ENCODE measurements at regions not wholly inside any gene's neighbourhood (a gene's known extent, or its start where the extent isn't known, plus 50 kb on each side); places are given as distances from the start of the nearest gene placed in this dataset.

DNA sequence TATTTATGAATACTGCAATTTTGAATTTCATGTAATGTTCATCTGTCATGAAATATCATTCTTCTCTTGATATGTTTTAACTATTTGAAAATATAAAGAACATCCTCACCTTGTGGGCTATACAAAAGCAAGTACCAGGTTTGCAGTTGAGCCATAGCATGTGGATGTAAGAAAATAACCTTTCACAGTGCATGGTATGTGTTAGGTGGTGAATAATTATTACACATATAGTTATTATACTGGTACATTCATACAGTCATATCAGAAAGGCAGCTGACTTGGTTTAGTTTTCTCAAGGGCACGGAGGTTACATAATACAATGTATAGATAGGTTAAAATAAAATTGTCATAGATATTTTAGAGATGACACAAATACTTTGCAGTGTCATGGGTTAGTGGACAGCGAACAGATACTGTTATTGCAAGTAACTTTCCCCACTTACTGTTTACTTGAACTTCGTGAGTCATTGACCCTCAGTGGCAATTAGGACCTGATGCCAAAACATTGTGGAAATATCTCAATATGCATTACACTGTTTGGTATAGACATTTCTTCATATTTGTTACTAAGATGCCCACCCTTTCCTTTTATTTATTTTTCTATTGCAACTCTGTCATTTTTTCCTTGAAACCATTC is 445.4 kb upstream of the GOT2 start:
- no peak overlapping the region for H3K4me3 Mint-ChIP-seq

DNA sequence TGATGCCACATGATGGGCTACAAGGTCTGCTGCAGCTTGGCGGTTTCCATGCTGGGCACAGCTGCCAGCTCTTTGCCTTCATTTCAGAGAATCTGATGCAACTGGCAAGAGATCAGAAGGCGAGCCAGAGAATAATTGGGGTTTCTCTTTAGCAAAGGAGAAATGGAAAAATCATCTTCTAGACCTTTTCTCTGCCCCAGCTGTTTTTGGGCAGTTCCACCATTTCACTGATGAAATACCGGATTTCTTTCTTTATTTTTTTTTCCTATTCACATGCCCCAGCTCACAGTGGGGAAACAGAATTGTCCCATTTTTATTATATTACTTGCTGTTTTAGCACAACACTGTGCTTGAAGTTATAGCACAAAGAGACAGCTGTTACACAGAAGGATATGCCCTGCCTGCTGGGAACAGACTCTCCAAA is 439.3 kb upstream of the GOT2 start:
- Mint-ChIP-seq H3K27ac (no peak overlapping the region), H3K4me1 (no peaks in the 10 kb centered on the region)
- CTCF ChIA-PET: no interaction called here

More for the DNA sequence above, 445.4 kb upstream of the GOT2 start:
- Mint-ChIP-seq H3K36me3 (ENCODE audit: low read depth) (no peaks in the 10 kb centered on the region), H3K27me3 (no peaks in the 10 kb centered on the region), H3K4me1 (no peaks in the 10 kb centered on the region), H3K27ac (no peak overlapping the region), H3K9me3 (peaks cover 7% of the 10 kb centered on the region)
- no peak for DNase-seq
- ChIA-PET CTCF (no interaction called here), POLR2A (no interaction called here)

DNA sequence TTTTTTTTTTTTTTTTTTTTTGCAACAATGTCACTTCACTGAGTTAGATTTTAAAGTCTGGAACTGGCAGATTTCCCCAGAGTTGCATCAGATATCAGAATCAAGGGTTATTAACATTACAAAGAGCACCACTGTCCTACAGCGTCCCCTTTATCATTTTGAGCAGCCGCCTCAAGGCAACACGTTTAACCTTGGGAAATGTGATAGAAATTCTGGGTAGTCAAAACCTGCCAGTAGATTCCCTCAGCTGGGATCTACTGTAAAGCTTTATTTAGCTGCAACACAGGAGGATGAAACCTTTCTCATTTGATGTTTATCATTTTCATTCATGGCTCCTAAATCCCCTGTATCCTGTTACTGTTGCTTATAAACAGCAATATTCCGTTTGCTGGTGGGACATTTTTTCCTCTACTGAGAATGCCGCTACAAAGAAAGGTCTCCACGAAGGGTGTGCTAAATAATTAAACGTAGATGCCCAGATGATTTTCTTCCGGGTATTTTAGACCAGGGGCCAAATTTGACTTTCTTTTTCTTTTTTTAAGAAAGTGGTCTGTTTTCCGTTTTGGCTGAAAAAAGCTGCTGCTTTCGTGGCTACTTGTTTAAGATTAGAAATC is 436.1 kb upstream of the GOT2 start:
- no peaks in the 10 kb centered on the region for H3K4me1 Mint-ChIP-seq
- no peaks in the 10 kb centered on the region for H3K9me3 Mint-ChIP-seq
- no peaks in the 10 kb centered on the region for H3K36me3 Mint-ChIP-seq (ENCODE audit: low read depth)
- POLR2A ChIA-PET: no interaction called here
- no peaks in the 10 kb centered on the region for H3K27me3 Mint-ChIP-seq
- H3K27ac Mint-ChIP-seq: no peak overlapping the region
- CTCF ChIA-PET: no interaction called here
- no peak for DNase-seq
- H3K4me3 Mint-ChIP-seq: no peak overlapping the region

More for the DNA sequence above, 439.3 kb upstream of the GOT2 start:
- POLR2A ChIA-PET: no interaction called here
- peaks cover 2% of the 10 kb centered on the region for H3K9me3 Mint-ChIP-seq
- H3K4me3 Mint-ChIP-seq: no peak overlapping the region
- no peak for DNase-seq
- no peaks in the 10 kb centered on the region for H3K27me3 Mint-ChIP-seq
- no peaks in the 10 kb centered on the region for H3K36me3 Mint-ChIP-seq (ENCODE audit: low read depth)

DNA sequence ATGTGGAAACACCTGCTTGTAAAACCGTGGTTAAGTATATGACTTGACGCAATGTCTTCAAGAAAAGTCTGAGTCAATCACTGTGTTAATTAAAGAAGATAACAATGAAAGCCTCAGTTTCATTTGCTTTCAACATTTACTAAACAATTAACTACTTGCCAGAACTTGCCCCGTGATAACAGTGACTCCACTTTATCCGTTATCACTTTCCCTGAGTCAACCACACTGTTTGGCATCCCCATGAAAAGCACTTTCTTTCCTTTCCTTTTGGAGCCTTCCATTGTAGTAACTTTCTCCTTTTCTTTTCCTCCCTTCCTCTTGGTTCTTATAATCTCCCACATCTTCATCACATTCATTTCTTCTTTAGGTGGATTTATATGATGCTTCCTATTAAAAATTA is 435.1 kb upstream of the GOT2 start:
- H3K27me3 Mint-ChIP-seq: no peaks in the 10 kb centered on the region
- H3K4me3 Mint-ChIP-seq: no peak overlapping the region
- POLR2A ChIA-PET: no interaction called here
- H3K9me3 Mint-ChIP-seq: no peaks in the 10 kb centered on the region
- no peak overlapping the region for H3K27ac Mint-ChIP-seq
- H3K4me1 Mint-ChIP-seq: no peaks in the 10 kb centered on the region
- no peaks in the 10 kb centered on the region for H3K36me3 Mint-ChIP-seq (ENCODE audit: low read depth)
- DNase-seq: no peak
- CTCF ChIA-PET: no interaction called here

DNA sequence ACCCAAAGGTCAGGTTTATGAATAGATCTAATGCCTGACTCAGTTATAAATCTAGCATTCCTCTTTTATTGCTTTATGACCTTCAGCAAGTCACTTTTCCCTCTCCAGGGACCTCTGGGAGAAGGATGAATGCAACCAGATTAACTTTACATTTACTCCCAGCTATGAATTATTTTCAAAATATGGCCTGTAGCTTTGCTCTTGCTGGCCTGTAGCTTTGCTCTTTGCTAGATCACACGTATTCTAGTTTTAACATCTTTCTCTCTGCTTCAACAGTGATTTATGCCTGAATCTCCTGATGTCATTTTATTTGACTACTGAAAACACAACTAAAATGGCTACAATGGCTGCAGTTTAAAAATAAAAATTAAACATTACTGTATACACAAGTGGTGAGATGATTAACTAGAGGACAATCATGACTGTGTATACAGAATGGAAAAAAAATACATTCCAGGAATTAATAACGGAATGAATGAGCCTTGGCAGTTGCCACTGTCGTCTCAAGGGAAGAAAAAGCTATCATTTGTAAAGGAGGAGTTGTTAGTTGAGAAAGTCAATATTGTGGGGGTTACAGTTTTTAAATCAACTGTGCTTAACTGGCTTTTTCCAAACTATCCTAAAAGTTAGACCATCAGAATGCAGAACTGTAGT is 434.5 kb upstream of the GOT2 start:
- ChIA-PET POLR2A (no interaction called here), CTCF (no interaction called here)
- H3K9me3 Mint-ChIP-seq: no peaks in the 10 kb centered on the region
- H3K4me3 Mint-ChIP-seq: no peak overlapping the region
- no peak for DNase-seq
- no peaks in the 10 kb centered on the region for H3K27me3 Mint-ChIP-seq
- no peaks in the 10 kb centered on the region for H3K36me3 Mint-ChIP-seq (ENCODE audit: low read depth)
- no peaks in the 10 kb centered on the region for H3K4me1 Mint-ChIP-seq
- no peak overlapping the region for H3K27ac Mint-ChIP-seq

DNA sequence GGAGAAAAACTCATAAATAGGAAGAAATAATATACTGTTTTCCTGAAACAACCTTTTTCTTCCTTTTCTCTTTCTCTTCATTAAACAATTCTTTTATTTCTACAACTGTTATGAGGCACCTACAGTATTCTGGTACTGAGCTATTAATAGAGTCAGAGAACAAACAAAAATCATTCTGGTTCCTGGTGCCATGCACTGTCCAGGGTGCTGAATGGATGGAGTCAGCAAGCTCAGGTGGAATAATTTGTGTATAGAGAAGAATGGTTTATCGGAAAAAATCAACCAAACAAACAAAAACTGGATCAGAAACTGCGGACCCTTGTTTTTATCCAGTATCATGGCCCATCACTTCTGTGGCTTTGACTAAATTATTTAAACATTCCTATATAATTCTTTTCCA is 430.3 kb upstream of the GOT2 start:
- H3K27ac Mint-ChIP-seq: no peak overlapping the region
- no peak overlapping the region for H3K4me3 Mint-ChIP-seq
- DNase-seq: no peak
- no peaks in the 10 kb centered on the region for H3K4me1 Mint-ChIP-seq
- POLR2A ChIA-PET: no interaction called here
- no peaks in the 10 kb centered on the region for H3K36me3 Mint-ChIP-seq (ENCODE audit: low read depth)
- H3K9me3 Mint-ChIP-seq: peaks cover 3% of the 10 kb centered on the region
- no peaks in the 10 kb centered on the region for H3K27me3 Mint-ChIP-seq
- CTCF ChIA-PET: no interaction called here

DNA sequence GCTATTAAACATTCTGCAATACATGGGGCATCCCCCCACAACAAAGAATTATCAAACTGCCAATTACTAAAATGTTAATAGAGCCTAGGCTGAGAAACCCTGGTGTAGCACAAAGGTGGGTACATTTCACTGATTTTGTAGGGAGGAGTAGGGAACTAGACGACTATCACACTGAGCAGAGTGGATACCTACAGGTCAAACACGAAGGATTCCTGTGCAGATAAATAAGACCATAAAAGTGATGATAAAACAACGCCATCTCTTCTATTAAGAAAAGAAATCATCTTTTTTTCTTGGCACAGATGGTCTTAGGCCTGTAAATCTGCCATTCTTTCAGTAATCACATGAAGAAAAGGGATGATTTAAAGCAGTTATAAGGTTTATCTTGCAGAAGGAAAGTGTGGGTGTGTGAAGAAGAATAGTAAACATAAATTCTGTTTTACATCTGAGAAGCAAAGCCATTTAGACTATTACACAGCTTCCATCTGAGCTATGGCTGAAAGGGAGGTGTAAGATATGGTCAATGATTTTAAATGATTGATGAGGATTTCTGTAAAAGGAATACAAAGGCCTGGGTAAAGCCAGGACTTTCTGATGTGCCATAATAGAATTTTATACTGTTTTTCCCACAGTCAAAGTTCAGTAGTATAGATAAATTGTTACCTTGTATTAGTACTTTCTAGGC is 429.4 kb upstream of the GOT2 start:
- DNase-seq: no peak
- POLR2A ChIA-PET: no interaction called here
- no peaks in the 10 kb centered on the region for H3K4me1 Mint-ChIP-seq
- H3K36me3 Mint-ChIP-seq (ENCODE audit: low read depth): no peaks in the 10 kb centered on the region
- no peak overlapping the region for H3K27ac Mint-ChIP-seq
- H3K4me3 Mint-ChIP-seq: no peak overlapping the region
- CTCF ChIA-PET: no interaction called here
- no peaks in the 10 kb centered on the region for H3K27me3 Mint-ChIP-seq
- peaks cover 3% of the 10 kb centered on the region for H3K9me3 Mint-ChIP-seq

DNA sequence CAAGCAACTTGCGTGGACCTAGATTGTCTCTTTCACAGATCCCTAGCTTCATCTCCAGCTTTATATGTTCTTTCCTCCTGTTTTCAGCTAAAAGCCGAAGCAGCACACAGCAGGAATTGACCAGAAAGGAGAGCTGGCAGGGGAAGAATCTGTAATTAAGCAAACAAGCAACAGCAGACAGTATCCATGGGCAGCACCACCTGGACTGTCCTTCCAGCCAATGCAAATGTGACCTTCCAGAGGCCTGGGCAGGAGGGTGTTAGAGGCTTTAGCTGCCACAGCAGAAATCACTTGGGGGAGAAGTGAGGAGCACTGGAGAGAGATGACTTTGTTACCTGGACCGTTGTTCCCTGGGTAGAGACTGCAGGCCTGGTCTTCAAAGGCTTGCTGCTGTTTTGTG is 427.6 kb upstream of the GOT2 start:
- DNase-seq: no peak
- no peaks in the 10 kb centered on the region for H3K27me3 Mint-ChIP-seq
- no peak overlapping the region for H3K4me3 Mint-ChIP-seq
- no peak overlapping the region for H3K27ac Mint-ChIP-seq
- ChIA-PET POLR2A (no interaction called here), CTCF (no interaction called here)
- no peaks in the 10 kb centered on the region for H3K4me1 Mint-ChIP-seq
- H3K9me3 Mint-ChIP-seq: peaks cover 3% of the 10 kb centered on the region
- H3K36me3 Mint-ChIP-seq (ENCODE audit: low read depth): no peaks in the 10 kb centered on the region

DNA sequence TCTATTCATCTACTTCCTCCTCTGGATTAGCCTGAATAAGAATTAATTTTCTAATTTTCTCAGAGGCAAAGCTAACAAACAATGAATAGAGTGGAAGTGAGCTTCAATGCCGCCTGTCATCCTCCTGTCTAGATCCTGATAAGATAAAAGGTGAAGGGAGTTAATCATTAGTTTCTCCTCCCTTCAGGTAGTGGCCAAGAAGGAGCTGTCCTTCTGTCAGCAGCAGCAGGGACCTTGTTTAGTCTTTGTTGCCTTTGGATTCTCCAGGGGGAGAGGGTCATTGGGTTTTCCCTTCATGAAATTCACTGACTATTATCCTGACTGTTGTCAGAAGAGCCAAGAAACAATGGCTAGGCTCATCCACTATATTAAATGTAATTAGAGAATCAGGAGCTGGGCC is 420.2 kb upstream of the GOT2 start:
- H3K36me3 Mint-ChIP-seq (ENCODE audit: low read depth): no peaks in the 10 kb centered on the region
- no peaks in the 10 kb centered on the region for H3K4me1 Mint-ChIP-seq
- peaks cover 2% of the 10 kb centered on the region for H3K9me3 Mint-ChIP-seq
- DNase-seq: no peak
- ChIA-PET CTCF (no interaction called here), POLR2A (no interaction called here)
- no peak overlapping the region for H3K27ac Mint-ChIP-seq
- H3K4me3 Mint-ChIP-seq: no peak overlapping the region
- no peaks in the 10 kb centered on the region for H3K27me3 Mint-ChIP-seq

DNA sequence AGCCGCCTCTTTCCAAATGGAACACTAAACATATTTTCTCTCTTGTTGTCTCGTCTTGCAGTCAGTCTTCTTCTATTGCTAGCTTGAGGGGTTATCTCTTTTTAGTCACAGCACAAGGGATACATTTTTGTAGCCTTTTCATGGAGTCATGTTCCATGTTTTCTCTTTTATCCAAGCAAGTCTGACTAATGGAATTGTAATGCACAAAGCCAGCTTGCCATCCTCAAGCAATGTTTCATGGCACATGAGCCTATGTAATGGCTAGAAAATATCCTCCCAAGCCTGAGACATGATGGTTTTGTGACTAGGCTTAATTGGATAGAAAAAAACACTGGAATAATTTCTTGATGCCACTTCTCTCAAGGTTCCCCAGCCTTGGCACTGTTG is 414.6 kb upstream of the GOT2 start:
- H3K27ac Mint-ChIP-seq: no peak overlapping the region
- ChIA-PET POLR2A (no interaction called here), CTCF (no interaction called here)
- no peak for DNase-seq
- H3K36me3 Mint-ChIP-seq (ENCODE audit: low read depth): no peaks in the 10 kb centered on the region
- peaks cover 7% of the 10 kb centered on the region for H3K9me3 Mint-ChIP-seq
- no peaks in the 10 kb centered on the region for H3K27me3 Mint-ChIP-seq
- H3K4me1 Mint-ChIP-seq: no peaks in the 10 kb centered on the region
- no peak overlapping the region for H3K4me3 Mint-ChIP-seq

DNA sequence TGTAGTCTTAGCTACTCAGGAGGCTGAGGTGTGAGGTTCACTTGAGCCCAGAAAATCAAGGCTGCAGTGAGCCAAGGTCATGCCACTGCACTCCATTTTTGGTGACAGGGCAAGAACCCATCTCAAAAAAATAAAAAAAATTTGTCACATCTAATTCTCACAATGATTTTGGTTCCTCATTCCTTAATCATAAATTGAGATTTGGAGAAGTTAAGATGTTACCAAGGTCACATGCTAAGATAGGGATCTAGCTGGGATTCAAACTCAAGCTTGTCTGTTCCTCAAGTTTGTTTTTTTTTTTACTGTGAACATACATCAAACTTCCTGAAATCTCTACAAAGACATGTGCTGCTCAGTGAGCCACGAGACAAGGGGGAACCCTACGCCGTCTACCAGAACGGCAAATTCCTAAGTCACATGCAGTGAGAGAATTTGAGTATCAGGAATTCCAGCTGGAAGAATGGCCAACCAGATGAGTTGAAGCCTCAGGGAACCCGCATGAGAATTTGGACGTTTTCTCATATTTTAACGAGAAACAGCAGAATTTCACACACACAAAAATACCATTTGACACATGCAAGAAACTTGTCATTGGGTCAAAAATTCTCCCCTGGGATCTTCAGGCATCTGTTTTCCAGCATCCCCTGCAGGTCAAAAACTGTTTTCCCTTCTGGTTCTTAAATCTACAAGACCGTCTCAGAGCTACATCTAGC is 414.1 kb upstream of the GOT2 start:
- CTCF ChIA-PET: no interaction called here
- H3K27ac Mint-ChIP-seq: no peak overlapping the region
- no peaks in the 10 kb centered on the region for H3K27me3 Mint-ChIP-seq
- no peak overlapping the region for H3K4me3 Mint-ChIP-seq
- no peaks in the 10 kb centered on the region for H3K4me1 Mint-ChIP-seq
- no peak for DNase-seq
- POLR2A ChIA-PET: no interaction called here
- H3K9me3 Mint-ChIP-seq: peaks cover 7% of the 10 kb centered on the region
- no peaks in the 10 kb centered on the region for H3K36me3 Mint-ChIP-seq (ENCODE audit: low read depth)

DNA sequence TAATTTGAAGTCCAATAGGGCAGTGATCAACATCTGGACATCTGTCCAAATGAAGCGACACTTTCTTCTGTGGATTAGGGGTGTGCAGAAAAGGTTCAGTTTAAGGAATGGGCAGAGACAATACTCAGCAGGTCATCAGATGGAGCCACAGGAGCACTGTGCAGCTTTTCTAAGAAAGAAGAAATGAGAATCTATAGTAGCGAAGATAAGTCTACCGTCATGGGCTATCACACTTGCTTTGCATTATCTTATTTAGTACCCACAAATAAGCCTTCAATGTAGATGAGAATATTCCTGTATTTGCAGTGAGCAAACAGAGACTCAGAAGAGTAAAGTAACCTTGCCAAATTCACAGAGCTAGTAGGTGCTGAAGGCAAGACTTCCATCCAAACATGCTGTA is 412.0 kb upstream of the GOT2 start:
- no peaks in the 10 kb centered on the region for H3K36me3 Mint-ChIP-seq (ENCODE audit: low read depth)
- CTCF ChIA-PET: no interaction called here
- H3K4me3 Mint-ChIP-seq: no peak overlapping the region
- H3K27me3 Mint-ChIP-seq: no peaks in the 10 kb centered on the region
- POLR2A ChIA-PET: no interaction called here
- no peak overlapping the region for H3K27ac Mint-ChIP-seq
- no peaks in the 10 kb centered on the region for H3K4me1 Mint-ChIP-seq
- peaks cover 7% of the 10 kb centered on the region for H3K9me3 Mint-ChIP-seq
- no peak for DNase-seq

DNA sequence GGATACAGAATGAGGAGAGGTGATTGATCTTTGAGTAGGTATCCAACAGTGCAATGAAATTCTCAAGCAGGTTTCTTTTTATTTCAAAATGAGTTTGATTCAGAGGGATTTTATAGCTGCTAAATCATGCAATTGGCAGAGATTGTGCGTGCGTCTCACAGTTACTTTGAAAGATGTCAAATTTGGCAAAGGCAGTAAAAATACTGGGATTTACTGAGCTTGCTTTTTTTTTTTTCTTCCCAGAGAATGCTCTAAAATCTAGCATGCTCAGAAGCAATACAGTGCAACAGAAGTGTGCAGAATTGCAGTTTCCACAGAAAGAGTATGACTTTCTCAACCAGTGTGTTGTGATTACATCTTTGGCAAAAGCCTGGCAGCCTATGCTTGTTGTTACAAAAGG is 410.7 kb upstream of the GOT2 start:
- CTCF ChIA-PET: no interaction called here
- H3K4me1 Mint-ChIP-seq: no peaks in the 10 kb centered on the region
- no peaks in the 10 kb centered on the region for H3K27me3 Mint-ChIP-seq
- no peaks in the 10 kb centered on the region for H3K36me3 Mint-ChIP-seq (ENCODE audit: low read depth)
- POLR2A ChIA-PET: no interaction called here
- DNase-seq: no peak
- H3K27ac Mint-ChIP-seq: no peak overlapping the region
- H3K4me3 Mint-ChIP-seq: no peak overlapping the region
- peaks cover 10% of the 10 kb centered on the region for H3K9me3 Mint-ChIP-seq

All from activated CD4-positive, alpha-beta memory T cell treated with anti-CD3 and anti-CD28 coated beads, Interleukin-2, amount 10 ng/mL, durations not matched to agents 7 days and 5 days (primary cell).